HepG2 (cell line): ENCODE measurements at regions not wholly inside any gene's neighbourhood (a gene's known extent, or its start where the extent isn't known, plus 50 kb on each side); places are given as distances from the start of the nearest gene placed in this dataset.

Experiments used
- ATAC-seq: fragments of 200-7000 bp; cut with Tn5 transposase; 3 replicates; pipeline ENCODE4 v1.9.1; 2020; ENCODE audit warnings: mild to moderate bottlenecking, moderate library complexity
- BruUV-seq: library from RNA; stranded (reverse); fragments of 400-500 nt; replicated peaks from 2 replicates; lab custom pipeline; 2021; lab: Mats Ljungman, UMichigan
- CTCF ChIA-PET: fragments of 300-600 bp; formaldehyde crosslinking; extraction: SDS; loops from one replicate; lab custom pipeline; 2021; ENCODE audit warnings: low total read pairs, inconsistent platforms, low intra/inter-chr PET ratio; lab: Yijun Ruan, JAX
- POLR2A ChIA-PET: fragments of 350-600 bp; sonication (Branson Sonifier 250); formaldehyde crosslinking; loops from one replicate; lab custom pipeline; 2020; ENCODE audit warnings: antibody characterized with exemption, inconsistent platforms; lab: Yijun Ruan, JAX
- DNase-seq: peaks from one replicate; pipeline ENCODE4 v3.0.0-alpha.2; 2015; ENCODE audit warnings: low spot score
- FAIRE-seq: peaks from 3 replicates; lab custom pipeline; 2011; peaks lifted over from hg19 to GRCh38; lab: Jason Lieb, UNC
- H2AFZ ChIP-seq: one replicate; pipeline ENCODE4 v1.6.1; 2011; ENCODE audit warnings: low read length, inconsistent platforms
- H3K27ac ChIP-seq: fragments of 300-600 bp; 3 replicates; pipeline ENCODE4 v1.8.0; 2011; ENCODE audit warnings: mixed run types, mild to moderate bottlenecking, mixed read lengths, low read length, inconsistent platforms; ENCODE audit not compliant: insufficient read depth; ENCODE audit errors: extremely low read length
- H3K27me3 ChIP-seq, 2 experiments: fragments of 200-600 bp in 1 of 2; 2 replicates in 1 of 2; 3 replicates in 1 of 2; pipeline versions ENCODE4 v1.6.0 to v1.8.0; 2011; ENCODE audit warnings: low read length in 2 of 2, mild to moderate bottlenecking in 2 of 2, moderate library complexity in 2 of 2, inconsistent platforms in 1 of 2; ENCODE audit not compliant: insufficient read depth in 2 of 2, control insufficient read depth in 1 of 2
- H3K36me3 ChIP-seq, 2 experiments: fragments of 200-600 bp in 1 of 2; replicated peaks in 1 of 2; 2 replicates in 1 of 2; 3 replicates in 1 of 2; pipeline versions ENCODE4 v1.5.1 to v1.8.0; 2011; ENCODE audit warnings: low read length in 2 of 2, inconsistent platforms in 1 of 2; ENCODE audit not compliant: insufficient read depth in 2 of 2, control insufficient read depth in 1 of 2
- H3K4me1 ChIP-seq: 2 replicates; pipeline ENCODE4 v1.5.1; 2012; ENCODE audit warnings: low read length, inconsistent platforms; ENCODE audit not compliant: insufficient read depth
- H3K4me2 ChIP-seq: 2 replicates; pipeline ENCODE4 v1.6.0; 2011; ENCODE audit warnings: low read depth, low read length, inconsistent platforms
- H3K4me3 ChIP-seq, 3 experiments: fragments of 200-600 bp in 1 of 3; sonication (generic), shearing (Covaris generic) in 1 of 3; replicated peaks in 1 of 3; 2 replicates each; pipeline ENCODE4 v1.5.1; 2011 to 2016; ENCODE audit warnings: low read length in 3 of 3, inconsistent platforms in 2 of 3, low read depth in 2 of 3, mild to moderate bottlenecking in 2 of 3, control low read depth in 1 of 3, mixed read lengths in 1 of 3; ENCODE audit not compliant: insufficient read depth in 1 of 3
- H3K79me2 ChIP-seq: one replicate; pipeline ENCODE4 v1.6.1; 2011; ENCODE audit warnings: low read length, inconsistent platforms; ENCODE audit not compliant: insufficient read depth
- H3K9ac ChIP-seq: 2 replicates; pipeline ENCODE4 v1.6.0; 2011; ENCODE audit warnings: mild to moderate bottlenecking, low read depth, low read length, inconsistent platforms; ENCODE audit not compliant: insufficient read depth
- H3K9me3 ChIP-seq: 2 replicates; pipeline ENCODE4 v1.5.1; 2012; ENCODE audit warnings: mild to moderate bottlenecking, low read length
- H4K20me1 ChIP-seq: 2 replicates; pipeline ENCODE4 v1.6.0; 2011; ENCODE audit warnings: inconsistent platforms, mild to moderate bottlenecking, low read length, moderate library complexity; ENCODE audit not compliant: insufficient read depth
- KDM6A ChIP-seq: IDR thresholded peaks from 2 replicates; pipeline ENCODE4 v1.6.1; 2016; ENCODE audit warnings: low read depth
- MAFK ChIP-seq, 2 experiments: IDR thresholded peaks in 1 of 2; conservative IDR thresholded peaks in 1 of 2; 2 replicates each; pipeline ENCODE4 v1.6.1; 2011; ENCODE audit warnings: improper control_type of control experiment in 2 of 2, low read length in 2 of 2
- MTA1 ChIP-seq: sonication (generic); formaldehyde crosslinking; IDR thresholded peaks from 2 replicates; pipeline ENCODE4 v1.4.0; 2020; ENCODE audit warnings: missing genetic modification reagents, mild to moderate bottlenecking, borderline replicate concordance
- NCOA1 ChIP-seq: sonication (generic); formaldehyde crosslinking; IDR thresholded peaks from 2 replicates; pipeline ENCODE4 v1.9.0; 2021; ENCODE audit warnings: missing genetic modification reagents
- NKX3-1 ChIP-seq: sonication (generic); formaldehyde crosslinking; IDR thresholded peaks from 2 replicates; pipeline ENCODE4 v1.5.0; 2020; ENCODE audit warnings: missing genetic modification reagents
- REL ChIP-seq: sonication (generic); formaldehyde crosslinking; conservative IDR thresholded peaks from 2 replicates; pipeline ENCODE4 v1.8.0; 2022; ENCODE audit warnings: mild to moderate bottlenecking, missing genetic modification reagents, moderate library complexity
- SIX1 ChIP-seq: sonication (generic); formaldehyde crosslinking; IDR thresholded peaks from 2 replicates; pipeline ENCODE4 v1.4.0; 2020; ENCODE audit warnings: missing genetic modification reagents, borderline replicate concordance
- ZFYVE20 ChIP-seq: sonication (generic); formaldehyde crosslinking; IDR thresholded peaks from 2 replicates; pipeline ENCODE4 v1.8.0; 2023; ENCODE audit warnings: low read depth, mild to moderate bottlenecking, moderate library complexity, missing genetic modification reagents, borderline replicate concordance
- ZNF232 ChIP-seq: sonication (generic); formaldehyde crosslinking; IDR thresholded peaks from 2 replicates; pipeline ENCODE4 v1.4.0; 2020; ENCODE audit warnings: missing genetic modification reagents, borderline replicate concordance
- ZNF282 ChIP-seq: fragments of 450-650 bp; IDR thresholded peaks from 2 replicates; pipeline ENCODE4 v1.6.1; 2018; ENCODE audit not compliant: partially characterized antibody
- ZNF367 ChIP-seq: sonication (generic); formaldehyde crosslinking; IDR thresholded peaks from 2 replicates; pipeline ENCODE4 v1.4.0; 2020; ENCODE audit warnings: missing genetic modification reagents, borderline replicate concordance
- ZNF530 ChIP-seq: sonication (generic); formaldehyde crosslinking; IDR thresholded peaks from 2 replicates; pipeline ENCODE4 v1.5.0; 2020; ENCODE audit warnings: low read depth, mild to moderate bottlenecking, missing genetic modification reagents
- WGBS: methylation state at CpG from one replicate; pipeline ENCODE4 v1.1.6; 2017; ENCODE audit warnings: low lambda C conversion rate; 5-methylcytosine and 5-hydroxymethylcytosine counted together
- in situ Hi-C: cut with HindIII; loops from 2 replicates; pipeline ENCODE4 v1.10.0; 2017; ENCODE audit warnings: low pct_unique_long_range_greater_than_20kb; ENCODE audit not compliant: extremely low pct_ligation_motif_present
- intact Hi-C: fragments of 100-400 bp; cut with micrococcal nuclease; formaldehyde crosslinking; loops from one replicate; pipeline ENCODE4 v1.10.0; 2022; ENCODE audit not compliant: unreplicated experiment
- TF ChIP-seq, protein P1 (sequence below): sonication (generic); formaldehyde crosslinking; IDR thresholded peaks from 2 replicates; pipeline ENCODE4 v1.4.0; 2020; ENCODE audit warnings: missing genetic modification reagents

DNA sequence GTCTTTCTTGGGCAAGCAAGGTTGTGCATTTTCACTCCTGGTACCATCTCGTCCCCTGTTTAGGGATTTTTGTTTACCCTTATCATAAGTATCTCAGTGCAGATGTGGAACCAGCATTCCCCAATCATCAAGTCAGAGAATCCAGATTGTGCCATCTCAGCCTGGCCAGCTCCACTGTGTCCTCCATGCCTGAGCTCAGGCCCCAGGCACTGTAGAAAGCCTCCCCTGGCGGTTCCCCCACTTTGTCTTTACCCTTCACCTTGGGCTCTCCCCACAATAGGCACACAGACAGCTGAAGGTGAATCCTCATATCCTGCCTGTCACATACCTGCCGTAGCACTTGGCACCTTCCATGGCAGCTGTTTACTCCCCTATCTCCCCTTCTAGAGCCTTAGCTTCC is 264.7 kb upstream of the NFE2L3 start (continued):
- no peak for TF ChIP-seq ZNF367
- no peak for TF ChIP-seq NCOA1 (CRISPR knock-in tag)
- TF ChIP-seq MAFK (conservative IDR thresholded peaks at IDR 0.05 in 1 of 2, IDR thresholded peaks at IDR 0.05 in 1 of 2; ENCODE audit: low read length in 2 of 2) = no peak
- TF ChIP-seq, protein P1, sequence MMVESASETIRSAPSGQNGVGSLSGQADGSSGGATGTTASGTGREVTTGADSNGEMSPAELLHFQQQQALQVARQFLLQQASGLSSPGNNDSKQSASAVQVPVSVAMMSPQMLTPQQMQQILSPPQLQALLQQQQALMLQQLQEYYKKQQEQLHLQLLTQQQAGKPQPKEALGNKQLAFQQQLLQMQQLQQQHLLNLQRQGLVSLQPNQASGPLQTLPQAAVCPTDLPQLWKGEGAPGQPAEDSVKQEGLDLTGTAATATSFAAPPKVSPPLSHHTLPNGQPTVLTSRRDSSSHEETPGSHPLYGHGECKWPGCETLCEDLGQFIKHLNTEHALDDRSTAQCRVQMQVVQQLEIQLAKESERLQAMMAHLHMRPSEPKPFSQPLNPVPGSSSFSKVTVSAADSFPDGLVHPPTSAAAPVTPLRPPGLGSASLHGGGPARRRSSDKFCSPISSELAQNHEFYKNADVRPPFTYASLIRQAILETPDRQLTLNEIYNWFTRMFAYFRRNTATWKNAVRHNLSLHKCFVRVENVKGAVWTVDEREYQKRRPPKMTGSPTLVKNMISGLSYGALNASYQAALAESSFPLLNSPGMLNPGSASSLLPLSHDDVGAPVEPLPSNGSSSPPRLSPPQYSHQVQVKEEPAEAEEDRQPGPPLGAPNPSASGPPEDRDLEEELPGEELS (CRISPR knock-in tag) = no peak
- no peak for TF ChIP-seq ZNF232 (CRISPR knock-in tag)
- no peak for TF ChIP-seq MTA1 (CRISPR knock-in tag)
- TF ChIP-seq ZNF282 = no peak
- TF ChIP-seq SIX1 (CRISPR knock-in tag) = no peak
- TF ChIP-seq KDM6A (CRISPR knock-in tag) = no peak

DNA sequence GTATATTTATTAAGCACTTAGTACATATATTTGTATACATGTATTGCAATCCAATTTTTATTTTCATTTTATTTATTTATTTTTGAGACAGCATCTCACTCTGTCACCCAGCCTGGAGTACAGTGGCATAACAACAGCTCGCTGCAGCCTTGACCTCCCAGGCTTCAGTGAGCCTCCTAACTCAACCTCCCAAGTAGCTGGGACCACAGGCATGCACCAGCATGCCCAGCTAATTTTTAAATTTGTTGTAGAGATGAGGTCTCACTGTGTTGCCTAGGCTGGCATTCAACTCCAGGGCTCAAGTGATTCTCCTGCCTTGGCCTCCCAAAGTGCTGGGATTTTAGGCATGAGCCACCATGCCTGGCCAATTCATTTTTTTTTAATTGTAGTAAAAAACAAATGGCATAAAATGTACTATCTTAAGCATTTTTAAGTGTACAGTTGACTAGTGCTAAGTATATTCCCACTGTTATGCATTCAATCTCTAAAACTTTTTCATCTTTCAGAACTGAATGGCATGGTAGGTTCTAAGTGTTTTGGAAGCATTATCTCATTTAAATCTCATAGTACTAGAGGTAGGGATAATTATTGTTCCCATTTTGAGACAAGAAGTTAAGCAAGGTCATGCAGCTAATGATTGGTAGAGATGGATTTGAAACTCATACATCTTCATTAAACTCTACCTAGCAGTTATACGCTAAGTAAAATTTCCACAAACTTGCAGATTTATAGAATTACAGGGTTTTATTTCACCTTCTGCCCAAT is 264.0 kb upstream of the NFE2L3 start:
- no peaks in the 10 kb centered on the region for H3K36me3 ChIP-seq
- H3K4me2 ChIP-seq = no peak overlapping the region
- TF ChIP-seq REL = no peak
- no peak for TF ChIP-seq NKX3-1
- no peak for TF ChIP-seq ZFYVE20
- no peak for TF ChIP-seq ZNF530
- TF ChIP-seq, all 625 proteins: peak for 0
- H3K27ac ChIP-seq = no peak overlapping the region
- no peak overlapping the region for H3K9ac ChIP-seq
- CTCF ChIA-PET = no interaction called here
- no peak for DNase-seq
- in situ Hi-C loops = loop anchor here (25.0 kb wide), 1 partner anchor 399 kb away; the partner anchor contains the start of gene SNX10
- H3K4me1 ChIP-seq = no peaks in the 10 kb centered on the region
- H2AFZ ChIP-seq = no peak overlapping the region
- no peak overlapping the region for H3K4me3 ChIP-seq
- FAIRE-seq = no peak
- no peaks in the 10 kb centered on the region for H4K20me1 ChIP-seq
- no TSS peak for BruUV-seq
- POLR2A ChIA-PET = no interaction called here
- 78% methylated on average over 2 of the region's 2 CpGs for WGBS
- intact Hi-C loops = no loop called here
- H3K9me3 ChIP-seq = no peaks in the 10 kb centered on the region
- ATAC-seq = no peak
- peaks cover 0 to 7% of the 10 kb centered on the region in 2 experiments; a peak in 2 of 5 replicates for H3K27me3 ChIP-seq
- H3K79me2 ChIP-seq = no peaks in the 10 kb centered on the region
